Natural killer cell (primary cell): ENCODE measurements at regions not wholly inside any gene's neighbourhood (a gene's known extent, or its start where the extent isn't known, plus 50 kb on each side); places are given as distances from the start of the nearest gene placed in this dataset.

Source experiments
- ATAC-seq, 3 donors: fragments of 150-1000 bp in 2 of 3; fragments of 200-7000 bp in 1 of 3; cut with Tn5 transposase; 1 replicate in 1 of 3; 2 replicates in 2 of 3; pipeline ENCODE4 v1.10.0; 2021; ENCODE audit warnings: mild to moderate bottlenecking in 2 of 3, moderate library complexity in 2 of 3
- DNase-seq, 2 donors: peaks; one replicate each; pipeline versions ENCODE4 v3.0.0 to v3.0.0-alpha.2; 2013 to 2021; ENCODE audit warnings: mixed read lengths in 1 of 2
- H3K27ac ChIP-seq: one replicate; pipeline ENCODE4 v1.5.1; 2013; ENCODE audit warnings: mild to moderate bottlenecking, low read length
- H3K27me3 ChIP-seq: one replicate; pipeline ENCODE4 v1.6.1; 2013; ENCODE audit warnings: low read length; ENCODE audit not compliant: control insufficient read depth, insufficient read depth
- H3K36me3 ChIP-seq: one replicate; pipeline ENCODE4 v1.6.1; 2013; ENCODE audit warnings: low read length; ENCODE audit not compliant: control insufficient read depth, insufficient read depth
- H3K4me1 ChIP-seq: one replicate; pipeline ENCODE4 v1.6.1; 2013; ENCODE audit warnings: low read length; ENCODE audit not compliant: control insufficient read depth, insufficient read depth
- H3K4me3 ChIP-seq: one replicate; pipeline ENCODE4 v1.5.1; 2013; ENCODE audit warnings: low read length
- H3K9me3 ChIP-seq: one replicate; pipeline ENCODE4 v1.6.1; 2013; ENCODE audit warnings: low read length; ENCODE audit not compliant: control insufficient read depth, insufficient read depth
- H3K27ac Mint-ChIP-seq, 2 donors: one replicate each; pipeline ENCODE4 v1.8.0; 2022; ENCODE audit warnings: mild to moderate bottlenecking in 2 of 2, mixed read lengths in 2 of 2, moderate library complexity in 1 of 2
- H3K27me3 Mint-ChIP-seq, 2 donors: one replicate each; pipeline ENCODE4 v1.8.0; 2022; ENCODE audit warnings: low read depth in 2 of 2, mixed read lengths in 2 of 2
- H3K36me3 Mint-ChIP-seq: one replicate; pipeline ENCODE4 v1.8.0; 2022; ENCODE audit warnings: mixed read lengths
- H3K4me1 Mint-ChIP-seq, 2 donors: one replicate each; pipeline ENCODE4 v1.8.0; 2022; ENCODE audit warnings: mixed read lengths in 2 of 2
- H3K4me3 Mint-ChIP-seq: one replicate; pipeline ENCODE4 v1.8.0; 2022; ENCODE audit warnings: mild to moderate bottlenecking, moderate library complexity, mixed read lengths
- H3K9me3 Mint-ChIP-seq, 2 donors: one replicate each; pipeline ENCODE4 v1.8.0; 2022; ENCODE audit warnings: mixed read lengths in 2 of 2
- CTCF ChIP-seq: fragments of 200-600 bp; IDR thresholded peaks from one replicate; pipeline ENCODE4 v1.8.0; 2022; ENCODE audit warnings: antibody characterized with exemption
- WGBS: methylation state at CpG from one replicate; pipeline ENCODE4 v1.1.7; 2013; ENCODE audit warnings: missing lambda C conversion rate; ENCODE audit not compliant: insufficient coverage; 5-methylcytosine and 5-hydroxymethylcytosine counted together
- intact Hi-C: fragments of 100-400 bp; cut with micrococcal nuclease; formaldehyde crosslinking; loops from one replicate; pipeline ENCODE4 v1.14.2; 2022

GRCh38 chr6:71649915-71650314 lies 236.4 kb upstream of the RIMS1 start:
- intact Hi-C loops = no loop called here
- no peak for TF ChIP-seq CTCF
- Histone ChIP-seq H3K4me1 (no peaks in the 10 kb centered on the region), H3K27me3 (no peaks in the 10 kb centered on the region), H3K27ac (no peak overlapping the region), H3K9me3 (no peaks in the 10 kb centered on the region), H3K4me3 (no peak overlapping the region), H3K36me3 (no peaks in the 10 kb centered on the region)
- ATAC-seq (no peak), DNase-seq (no peak)
- no peak overlapping the region for H3K4me3 Mint-ChIP-seq
- no peaks in the 10 kb centered on the region for H3K36me3 Mint-ChIP-seq
- peaks cover 13 to 14% of the 10 kb centered on the region in 2 donors for H3K9me3 Mint-ChIP-seq
- 60% methylated on average over 2 of the region's 2 CpGs for WGBS
- H3K27me3 Mint-ChIP-seq = no peaks in the 10 kb centered on the region
- no peak overlapping the region for H3K27ac Mint-ChIP-seq
- H3K4me1 Mint-ChIP-seq = no peaks in the 10 kb centered on the region

GRCh38 chr6:71651636-71652035 lies 234.7 kb upstream of the RIMS1 start:
- no peak overlapping the region for H3K27ac Mint-ChIP-seq
- H3K36me3 Mint-ChIP-seq = no peaks in the 10 kb centered on the region
- no peak overlapping the region for H3K4me3 ChIP-seq
- no peaks in the 10 kb centered on the region for H3K4me1 ChIP-seq
- H3K4me3 Mint-ChIP-seq = no peak overlapping the region
- no peak overlapping the region for H3K27ac ChIP-seq
- intact Hi-C loops = no loop called here
- ATAC-seq (no peak), DNase-seq (no peak)
- WGBS = 50% methylated on average over 1 of the region's 2 CpGs
- peaks cover 13 to 14% of the 10 kb centered on the region in 2 donors for H3K9me3 Mint-ChIP-seq
- H3K27me3 ChIP-seq = no peaks in the 10 kb centered on the region
- H3K9me3 ChIP-seq = no peaks in the 10 kb centered on the region
- H3K36me3 ChIP-seq = no peaks in the 10 kb centered on the region
- H3K4me1 Mint-ChIP-seq = no peaks in the 10 kb centered on the region
- no peaks in the 10 kb centered on the region for H3K27me3 Mint-ChIP-seq
- TF ChIP-seq CTCF = no peak

GRCh38 chr6:71656121-71656520 lies 230.2 kb upstream of the RIMS1 start:
- DNase-seq (no peak), ATAC-seq (no peak)
- Histone ChIP-seq H3K4me3 (no peak overlapping the region), H3K27me3 (no peaks in the 10 kb centered on the region), H3K36me3 (no peaks in the 10 kb centered on the region), H3K9me3 (no peaks in the 10 kb centered on the region), H3K4me1 (no peaks in the 10 kb centered on the region), H3K27ac (no peak overlapping the region)
- no peaks in the 10 kb centered on the region for H3K4me1 Mint-ChIP-seq
- intact Hi-C loops = no loop called here
- WGBS = 55% methylated on average over 1 of the region's 1 CpG
- H3K27ac Mint-ChIP-seq = no peak overlapping the region
- H3K9me3 Mint-ChIP-seq = peaks cover 11 to 18% of the 10 kb centered on the region in 2 donors
- TF ChIP-seq CTCF = no peak
- H3K27me3 Mint-ChIP-seq = no peaks in the 10 kb centered on the region
- no peaks in the 10 kb centered on the region for H3K36me3 Mint-ChIP-seq
- no peak overlapping the region for H3K4me3 Mint-ChIP-seq

GRCh38 chr6:71665931-71666330 lies 220.4 kb upstream of the RIMS1 start:
- H3K27ac Mint-ChIP-seq = no peak overlapping the region

More at GRCh38 chr6:71665931-71666330, 220.4 kb upstream of the RIMS1 start:
- H3K4me1 Mint-ChIP-seq = no peaks in the 10 kb centered on the region
- 94% methylated on average over 2 of the region's 3 CpGs for WGBS
- no peak for TF ChIP-seq CTCF
- no peaks in the 10 kb centered on the region for H3K36me3 Mint-ChIP-seq
- ATAC-seq (no peak), DNase-seq (no peak)
- H3K4me3 ChIP-seq = no peak overlapping the region
- no peak overlapping the region for H3K4me3 Mint-ChIP-seq
- no peaks in the 10 kb centered on the region for H3K9me3 ChIP-seq
- H3K9me3 Mint-ChIP-seq = peaks cover 20 to 24% of the 10 kb centered on the region in 2 donors
- no peaks in the 10 kb centered on the region for H3K27me3 Mint-ChIP-seq
- H3K27me3 ChIP-seq = no peaks in the 10 kb centered on the region
- H3K4me1 ChIP-seq = no peaks in the 10 kb centered on the region
- H3K27ac ChIP-seq = no peak overlapping the region
- intact Hi-C loops = no loop called here
- H3K36me3 ChIP-seq = no peaks in the 10 kb centered on the region
